Fibroblast of pulmonary artery (primary cell): ENCODE measurements at regions not wholly inside any gene's neighbourhood (a gene's known extent, or its start where the extent isn't known, plus 50 kb on each side); places are given as distances from the start of the nearest gene placed in this dataset.

ENCODE experiments used
- DNase-seq: peaks from one replicate; pipeline ENCODE4 v3.0.0-alpha.2; 2010; ENCODE audit warnings: low read depth
- H3K4me3 ChIP-seq: replicated peaks from 2 replicates; pipeline ENCODE4 v1.5.1; 2011; ENCODE audit warnings: low read depth, mild to moderate bottlenecking, control low read depth, low read length, moderate library complexity
- CTCF ChIP-seq: IDR thresholded peaks from 2 replicates; pipeline ENCODE4 v1.5.1; 2011; ENCODE audit warnings: mild to moderate bottlenecking, control low read depth, low read length, inconsistent platforms; ENCODE audit errors: missing control alignments

- TF ChIP-seq CTCF, result no peak
- H3K4me3 ChIP-seq, result no peak overlapping the region
- DNase-seq, result no peak
Observed at GRCh38 chr13:39985071-39985470, 329.6 kb downstream of the COG6 start.

- no peak for DNase-seq
- TF ChIP-seq CTCF, result no peak
- H3K4me3 ChIP-seq, result no peak overlapping the region
Observed at GRCh38 chr13:39988351-39988750, 332.9 kb downstream of the COG6 start.

- no peak overlapping the region for H3K4me3 ChIP-seq
- no peak for TF ChIP-seq CTCF
- no peak for DNase-seq
Observed at GRCh38 chr13:39998166-39998565, 342.7 kb downstream of the COG6 start.

GRCh38 chr13:40002016-40002415 is 346.6 kb downstream of the COG6 start:
- no peak for TF ChIP-seq CTCF

GRCh38 chr13:40013554-40013953 is 358.1 kb downstream of the COG6 start:
- H3K4me3 ChIP-seq, result no peak overlapping the region
- DNase-seq, result no peak
- no peak for TF ChIP-seq CTCF

More at GRCh38 chr13:40002016-40002415, 346.6 kb downstream of the COG6 start:
- DNase-seq, result no peak
- H3K4me3 ChIP-seq, result no peak overlapping the region

GRCh38 chr13:40016953-40017660 is 361.6 kb downstream of the COG6 start:
- no peak for DNase-seq
- TF ChIP-seq CTCF, result no peak
- H3K4me3 ChIP-seq, result no peak overlapping the region

- H3K4me3 ChIP-seq, result no peak overlapping the region
- no peak for DNase-seq
- no peak for TF ChIP-seq CTCF
Observed at GRCh38 chr13:40017662-40018262, 362.3 kb downstream of the COG6 start.
